ENCODE measurements at regions not wholly inside any gene's neighbourhood (a gene's known extent, or its start where the extent isn't known, plus 50 kb on each side); places are given as distances from the start of the nearest gene placed in this dataset.

DNA sequence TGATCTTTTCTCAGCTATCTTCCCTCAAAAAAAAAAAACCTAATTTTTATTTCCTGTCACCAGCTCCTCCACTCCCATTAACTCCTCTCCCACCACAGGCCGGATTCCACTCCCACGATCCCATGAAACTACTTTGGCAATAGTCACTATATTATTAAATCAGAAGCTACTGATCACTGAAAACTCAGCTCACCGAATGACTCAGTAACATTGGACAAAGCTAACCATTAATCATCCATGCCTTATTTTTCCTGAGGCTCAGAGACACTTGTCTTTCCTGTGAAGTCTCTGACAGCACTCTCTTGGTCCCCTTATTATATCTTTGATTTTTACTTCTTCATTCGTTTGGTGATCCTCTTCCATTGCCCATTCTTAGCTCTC, 260.2 kb downstream of the CGGBP1 start:
- Histone ChIP-seq H3K27ac (ENCODE audit: insufficient read depth, low read length) (no peak overlapping the region), H3K79me2 (ENCODE audit: control insufficient read depth, insufficient read depth, low read length) (no peaks in the 10 kb centered on the region), H3K4me1 (ENCODE audit: control insufficient read depth, extremely low read depth, insufficient read depth, low read length) (no peaks in the 10 kb centered on the region), H3K9me3 (ENCODE audit: control insufficient read depth, insufficient read depth, low read depth, low read length) (no peaks in the 10 kb centered on the region), H3K27me3 (ENCODE audit: control insufficient read depth, insufficient read depth, low read length) (no peaks in the 10 kb centered on the region), H3K4me3 (replicated peaks in 1 of 4; ENCODE audit: control extremely low read depth in 1 of 4, insufficient read depth in 1 of 4, low read depth in 3 of 4, low read length in 4 of 4) (no peak overlapping the region), H3K9ac (ENCODE audit: insufficient read depth, low read length) (no peak overlapping the region), H4K20me1 (ENCODE audit: control insufficient read depth, extremely low read depth, insufficient read depth, low read length) (no peaks in the 10 kb centered on the region), H2AFZ (ENCODE audit: low read length) (no peak overlapping the region), H3K4me2 (ENCODE audit: extremely low read depth, insufficient read depth, low read length) (no peak overlapping the region), H3K36me3 (ENCODE audit: control insufficient read depth, insufficient read depth, low read length) (no peaks in the 10 kb centered on the region)
- TF ChIP-seq, protein P1, sequence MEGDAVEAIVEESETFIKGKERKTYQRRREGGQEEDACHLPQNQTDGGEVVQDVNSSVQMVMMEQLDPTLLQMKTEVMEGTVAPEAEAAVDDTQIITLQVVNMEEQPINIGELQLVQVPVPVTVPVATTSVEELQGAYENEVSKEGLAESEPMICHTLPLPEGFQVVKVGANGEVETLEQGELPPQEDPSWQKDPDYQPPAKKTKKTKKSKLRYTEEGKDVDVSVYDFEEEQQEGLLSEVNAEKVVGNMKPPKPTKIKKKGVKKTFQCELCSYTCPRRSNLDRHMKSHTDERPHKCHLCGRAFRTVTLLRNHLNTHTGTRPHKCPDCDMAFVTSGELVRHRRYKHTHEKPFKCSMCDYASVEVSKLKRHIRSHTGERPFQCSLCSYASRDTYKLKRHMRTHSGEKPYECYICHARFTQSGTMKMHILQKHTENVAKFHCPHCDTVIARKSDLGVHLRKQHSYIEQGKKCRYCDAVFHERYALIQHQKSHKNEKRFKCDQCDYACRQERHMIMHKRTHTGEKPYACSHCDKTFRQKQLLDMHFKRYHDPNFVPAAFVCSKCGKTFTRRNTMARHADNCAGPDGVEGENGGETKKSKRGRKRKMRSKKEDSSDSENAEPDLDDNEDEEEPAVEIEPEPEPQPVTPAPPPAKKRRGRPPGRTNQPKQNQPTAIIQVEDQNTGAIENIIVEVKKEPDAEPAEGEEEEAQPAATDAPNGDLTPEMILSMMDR (conservative IDR thresholded peaks at IDR 0.05 in 1 of 2, IDR thresholded peaks at IDR 0.05 in 1 of 2; ENCODE audit: low read depth in 1 of 2, low read length in 2 of 2): no peak
- TF ChIP-seq EZH2 (IDR thresholded peaks at IDR 0.05; ENCODE audit: low read length, missing control alignments): no peak
- DNase-seq (ENCODE audit: low read depth in 2 of 2): no peak

GRCh38 chr3:87797872-87798566, 260.8 kb downstream of the CGGBP1 start:
- H2AFZ ChIP-seq (ENCODE audit: low read length): no peak overlapping the region
- H3K4me3 ChIP-seq (replicated peaks in 1 of 4; ENCODE audit: control extremely low read depth in 1 of 4, insufficient read depth in 1 of 4, low read depth in 3 of 4, low read length in 4 of 4): no peak overlapping the region
- H3K27ac ChIP-seq (ENCODE audit: insufficient read depth, low read length): no peak overlapping the region
- TF ChIP-seq, protein P1 (conservative IDR thresholded peaks at IDR 0.05 in 1 of 2, IDR thresholded peaks at IDR 0.05 in 1 of 2; ENCODE audit: low read depth in 1 of 2, low read length in 2 of 2): no peak
- no peak for TF ChIP-seq EZH2 (IDR thresholded peaks at IDR 0.05; ENCODE audit: low read length, missing control alignments)
- no peaks in the 10 kb centered on the region for H3K9me3 ChIP-seq (ENCODE audit: control insufficient read depth, insufficient read depth, low read depth, low read length)
- no peak overlapping the region for H3K9ac ChIP-seq (ENCODE audit: insufficient read depth, low read length)
- no peak overlapping the region for H3K4me2 ChIP-seq (ENCODE audit: extremely low read depth, insufficient read depth, low read length)
- H3K79me2 ChIP-seq (ENCODE audit: control insufficient read depth, insufficient read depth, low read length): no peaks in the 10 kb centered on the region
- DNase-seq (ENCODE audit: low read depth in 2 of 2): no peak
- no peaks in the 10 kb centered on the region for H3K36me3 ChIP-seq (ENCODE audit: control insufficient read depth, insufficient read depth, low read length)
- H3K27me3 ChIP-seq (ENCODE audit: control insufficient read depth, insufficient read depth, low read length): no peaks in the 10 kb centered on the region
- no peaks in the 10 kb centered on the region for H4K20me1 ChIP-seq (ENCODE audit: control insufficient read depth, extremely low read depth, insufficient read depth, low read length)
- no peaks in the 10 kb centered on the region for H3K4me1 ChIP-seq (ENCODE audit: control insufficient read depth, extremely low read depth, insufficient read depth, low read length)

DNA sequence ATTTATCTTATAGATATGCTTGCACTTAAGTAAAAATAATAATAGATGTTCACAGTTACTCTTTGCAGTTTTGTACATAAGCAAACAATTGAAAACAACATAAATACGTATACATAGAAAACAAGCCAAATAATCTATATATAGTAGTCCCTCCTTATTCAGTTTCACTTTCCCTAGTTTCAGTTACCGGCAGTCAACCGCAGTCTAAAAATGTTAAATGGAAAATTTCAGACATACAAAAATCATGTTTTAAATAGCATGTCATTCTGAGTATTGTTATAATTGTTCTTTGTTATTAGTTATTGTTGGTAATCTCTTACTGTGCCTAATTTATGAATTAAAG, 262.0 kb downstream of the CGGBP1 start:
- H3K9ac ChIP-seq (ENCODE audit: insufficient read depth, low read length): no peak overlapping the region
- H3K9me3 ChIP-seq (ENCODE audit: control insufficient read depth, insufficient read depth, low read depth, low read length): no peaks in the 10 kb centered on the region
- H3K4me3 ChIP-seq (replicated peaks in 1 of 4; ENCODE audit: control extremely low read depth in 1 of 4, insufficient read depth in 1 of 4, low read depth in 3 of 4, low read length in 4 of 4): no peak overlapping the region
- no peaks in the 10 kb centered on the region for H3K4me1 ChIP-seq (ENCODE audit: control insufficient read depth, extremely low read depth, insufficient read depth, low read length)
- no peaks in the 10 kb centered on the region for H3K27me3 ChIP-seq (ENCODE audit: control insufficient read depth, insufficient read depth, low read length)
- TF ChIP-seq, protein P1 (conservative IDR thresholded peaks at IDR 0.05 in 1 of 2, IDR thresholded peaks at IDR 0.05 in 1 of 2; ENCODE audit: low read depth in 1 of 2, low read length in 2 of 2): no peak
- no peak for TF ChIP-seq EZH2 (IDR thresholded peaks at IDR 0.05; ENCODE audit: low read length, missing control alignments)
- H3K79me2 ChIP-seq (ENCODE audit: control insufficient read depth, insufficient read depth, low read length): no peaks in the 10 kb centered on the region
- H3K27ac ChIP-seq (ENCODE audit: insufficient read depth, low read length): no peak overlapping the region
- H3K4me2 ChIP-seq (ENCODE audit: extremely low read depth, insufficient read depth, low read length): peak overlapping the region; percentile 4
- H2AFZ ChIP-seq (ENCODE audit: low read length): no peak overlapping the region
- no peaks in the 10 kb centered on the region for H3K36me3 ChIP-seq (ENCODE audit: control insufficient read depth, insufficient read depth, low read length)
- no peak for DNase-seq (ENCODE audit: low read depth in 2 of 2)
- no peaks in the 10 kb centered on the region for H4K20me1 ChIP-seq (ENCODE audit: control insufficient read depth, extremely low read depth, insufficient read depth, low read length)

Measured in fibroblast of lung (primary cell).